ENCODE measurements at regions not wholly inside any gene's neighbourhood (a gene's known extent, or its start where the extent isn't known, plus 50 kb on each side); places are given as distances from the start of the nearest gene placed in this dataset.
"Not testable (repeated sequence)": the region's sequence is repeated elsewhere in the genome, so short reads cannot be mapped to it uniquely, and the experiment has no call there.

DNA sequence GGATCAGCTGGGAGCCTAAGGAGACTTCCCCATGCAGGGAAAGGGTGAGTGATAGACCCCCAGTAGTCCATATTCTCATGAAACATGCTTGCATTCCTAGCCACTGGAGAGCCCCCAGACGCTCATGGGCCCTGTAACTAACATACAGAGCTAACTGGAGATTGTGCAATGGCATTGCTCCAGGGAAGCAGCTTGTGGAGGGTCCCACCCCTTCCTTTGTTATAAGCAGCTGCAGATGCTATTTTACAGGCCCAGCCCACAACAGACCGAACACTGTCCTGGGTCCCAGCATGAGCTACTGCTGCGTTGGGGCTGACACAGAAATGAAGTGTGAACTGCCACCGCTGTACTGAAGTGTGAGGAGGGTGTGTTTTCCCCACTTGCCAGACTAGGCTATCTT, 1465.7 kb upstream of the DIAPH2 start:
- DNase-seq, result no peak

GRCh38 chrX:95248386-95248785, 1436.3 kb upstream of the DIAPH2 start:
- no peak for DNase-seq

- DNase-seq, result no peak
Measured at GRCh38 chrX:95290455-95290854, 1394.2 kb upstream of the DIAPH2 start.

- no peak for DNase-seq
Measured at GRCh38 chrX:95291561-95291960, 1393.1 kb upstream of the DIAPH2 start.

DNA sequence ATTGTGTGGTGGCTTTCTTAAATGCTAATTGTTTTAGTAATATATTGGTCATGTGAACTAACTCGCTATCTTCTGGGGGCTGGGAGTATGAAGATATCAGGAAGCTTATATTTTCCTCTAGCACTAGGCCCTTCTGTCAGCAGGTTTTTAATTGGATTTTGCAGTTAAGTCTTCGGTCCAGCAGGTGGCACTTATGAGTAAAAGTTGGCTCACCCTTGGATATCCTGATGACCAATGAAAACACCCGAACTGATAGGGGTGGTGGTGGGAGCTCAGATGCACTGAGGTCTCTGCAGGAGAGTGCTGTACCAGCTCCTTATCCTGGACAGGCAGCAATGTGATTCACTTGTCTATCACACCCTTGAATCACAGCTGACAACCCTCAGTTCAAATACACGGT, 1365.8 kb upstream of the DIAPH2 start:
- DNase-seq, result no peak

GRCh38 chrX:95325185-95325584, 1359.5 kb upstream of the DIAPH2 start:
- no peak for DNase-seq

- no peak for DNase-seq
Measured at GRCh38 chrX:95330292-95330691, 1354.3 kb upstream of the DIAPH2 start.

GRCh38 chrX:95332530-95332929, 1352.1 kb upstream of the DIAPH2 start:
- DNase-seq, result no peak

DNA sequence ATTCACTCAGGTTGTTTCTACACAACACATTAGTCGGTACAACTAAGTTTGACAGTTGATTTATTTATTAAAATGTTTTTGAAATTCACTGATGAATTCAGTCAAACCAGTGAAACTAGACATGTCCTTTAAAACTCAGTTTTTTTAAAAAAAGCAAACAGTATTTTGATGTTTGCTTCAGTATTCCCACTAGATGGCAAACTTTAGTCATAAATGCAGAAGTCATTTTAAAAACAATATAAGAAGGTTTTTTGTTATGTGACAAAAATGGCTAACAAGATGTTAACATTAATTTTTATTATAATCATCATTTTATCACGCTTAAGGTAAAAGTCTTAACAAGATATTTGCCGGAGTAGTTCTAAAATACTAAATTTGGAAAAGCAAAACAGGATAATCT, 1337.8 kb upstream of the DIAPH2 start:
- DNase-seq, result no peak

DNA sequence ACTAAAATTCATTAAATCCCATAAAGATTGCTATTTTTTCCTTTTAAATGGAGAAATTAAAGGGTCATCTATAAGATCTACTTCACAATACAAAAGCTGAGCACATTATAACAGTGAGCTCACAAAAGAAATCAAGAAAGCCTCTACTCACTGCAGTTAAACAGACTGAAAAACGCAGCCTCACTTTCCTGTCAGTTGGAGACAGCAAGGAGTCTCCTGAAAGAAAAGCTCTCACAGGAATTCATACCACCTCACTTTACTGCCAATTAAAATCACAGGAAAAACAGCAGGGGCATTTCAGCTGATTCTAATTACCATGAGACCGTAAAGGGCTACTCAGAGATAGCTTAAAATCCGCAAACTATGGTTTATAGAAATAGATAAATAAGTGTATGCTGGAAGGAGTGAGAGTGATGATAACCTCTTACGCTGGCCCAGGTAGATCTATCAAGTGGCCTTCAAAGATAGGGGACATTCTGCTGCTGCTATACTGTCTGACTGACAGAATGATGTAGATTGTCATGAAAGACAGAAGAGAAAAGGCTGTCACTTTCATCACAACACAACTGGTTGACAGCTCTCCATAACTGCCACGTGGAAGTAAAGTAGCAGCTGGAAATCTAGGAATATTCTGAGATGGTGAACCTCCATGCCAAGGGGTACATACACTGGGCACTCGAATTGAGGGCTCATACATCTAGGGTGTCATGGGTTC, 1333.7 kb upstream of the DIAPH2 start:
- DNase-seq, result no peak

GRCh38 chrX:95367286-95367685, 1317.4 kb upstream of the DIAPH2 start:
- DNase-seq, result no peak

GRCh38 chrX:95382799-95383198, 1301.8 kb upstream of the DIAPH2 start:
- no peak for DNase-seq

DNA sequence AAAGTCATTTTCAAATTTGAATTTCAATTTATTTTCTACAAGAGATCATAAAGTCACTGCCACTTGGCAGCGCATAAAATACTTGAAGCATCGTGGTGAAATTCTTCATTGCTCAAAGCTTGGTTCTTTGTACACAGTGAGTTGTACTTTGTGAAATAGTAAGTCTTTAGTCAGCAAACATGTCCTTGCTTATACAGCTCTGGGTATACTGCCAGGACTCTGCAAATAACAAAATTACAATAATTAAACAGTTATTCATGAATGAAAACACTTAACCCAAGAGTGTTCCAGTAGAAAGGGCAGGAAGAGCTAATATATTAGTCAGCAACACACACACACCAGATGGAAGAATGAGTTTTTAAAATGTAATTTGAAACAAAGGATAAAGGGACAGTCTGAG, 1300.9 kb upstream of the DIAPH2 start:
- no peak for DNase-seq

DNA sequence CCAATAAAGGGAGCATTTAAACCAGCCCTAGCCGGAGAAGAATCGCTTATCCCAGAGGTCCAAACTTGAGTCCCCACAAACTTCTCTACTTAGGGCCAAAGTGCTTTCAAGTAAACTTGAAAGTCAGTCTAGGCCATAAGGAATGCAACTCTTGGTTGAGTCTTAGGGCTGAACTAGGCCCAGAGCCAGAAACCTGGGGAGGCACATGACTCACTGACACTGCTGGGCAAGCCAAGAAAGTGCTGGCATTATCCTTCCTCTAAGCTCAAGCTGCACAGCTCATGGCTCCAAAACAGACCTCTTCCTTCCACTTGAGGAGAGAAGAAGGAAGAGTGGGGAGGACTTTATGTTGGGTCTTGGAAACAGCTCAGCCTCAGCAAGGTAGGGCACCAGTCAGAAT, 1257.3 kb upstream of the DIAPH2 start:
- no peak for DNase-seq

- DNase-seq, result no peak
Measured at GRCh38 chrX:95435198-95435597, 1249.4 kb upstream of the DIAPH2 start.

DNA sequence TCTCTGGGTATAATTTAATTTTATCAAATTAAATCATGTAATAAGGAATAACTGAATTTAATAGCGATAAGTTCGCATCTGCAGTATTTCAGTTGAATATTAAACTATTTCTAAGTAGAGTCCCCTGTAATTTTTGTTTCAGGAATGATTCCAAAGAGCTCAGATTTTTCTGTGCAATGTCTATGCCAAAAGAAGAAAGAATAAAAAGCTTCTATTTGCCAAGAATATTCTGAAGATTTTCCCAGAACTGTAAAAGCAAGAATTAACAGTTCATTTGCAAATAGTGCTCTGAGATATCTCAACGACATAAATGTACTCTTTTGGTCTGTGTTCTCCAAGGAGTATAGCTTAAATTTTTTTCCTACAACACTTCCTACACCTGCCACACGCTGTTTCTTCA, 1242.8 kb upstream of the DIAPH2 start:
- DNase-seq, result no peak

DNA sequence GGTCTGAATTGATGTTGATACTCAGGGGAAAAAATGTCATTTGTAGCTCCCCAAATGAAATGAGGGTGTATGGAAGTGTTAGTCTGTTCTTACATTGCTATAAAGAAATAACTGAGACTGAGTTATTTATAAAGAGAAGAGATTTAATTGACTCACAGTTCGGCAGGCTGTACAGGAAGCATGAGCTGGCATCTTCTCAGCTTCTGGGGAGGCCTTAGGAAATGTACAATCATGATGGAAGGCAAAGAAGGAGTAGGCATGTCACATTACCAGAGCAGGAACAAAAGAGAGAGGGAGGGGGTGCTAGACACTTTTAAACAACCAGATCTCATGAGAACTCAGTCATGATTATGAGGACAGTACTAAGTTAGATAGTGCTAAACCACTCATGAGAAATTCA, 1199.9 kb upstream of the DIAPH2 start:
- no peak for DNase-seq

GRCh38 chrX:95505721-95506120, 1178.9 kb upstream of the DIAPH2 start:
- DNase-seq, result no peak

GRCh38 chrX:95509474-95509873, 1175.2 kb upstream of the DIAPH2 start:
- DNase-seq, result no peak

DNA sequence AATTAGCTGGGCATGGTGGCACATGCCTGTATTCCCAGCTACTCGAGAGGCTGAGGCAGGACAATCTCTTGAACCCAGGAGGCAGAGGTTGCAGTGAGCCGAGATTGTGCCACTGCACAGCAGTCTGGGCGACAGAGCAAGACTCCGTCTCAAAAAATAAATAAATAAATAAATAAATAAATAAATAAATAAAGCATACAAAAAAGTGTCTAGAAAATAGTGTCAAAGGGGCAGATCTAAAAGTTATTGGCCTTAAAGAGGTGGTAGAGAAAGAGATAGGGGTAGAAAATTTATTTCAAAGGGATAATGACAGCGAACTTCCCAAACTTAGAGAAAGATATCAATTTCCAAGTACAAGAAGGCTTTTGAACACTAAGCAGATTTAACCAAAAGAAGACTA, 1160.6 kb upstream of the DIAPH2 start:
- not testable (repeated sequence) for DNase-seq

GRCh38 chrX:95536111-95536510, 1148.5 kb upstream of the DIAPH2 start:
- no peak for DNase-seq

DNA sequence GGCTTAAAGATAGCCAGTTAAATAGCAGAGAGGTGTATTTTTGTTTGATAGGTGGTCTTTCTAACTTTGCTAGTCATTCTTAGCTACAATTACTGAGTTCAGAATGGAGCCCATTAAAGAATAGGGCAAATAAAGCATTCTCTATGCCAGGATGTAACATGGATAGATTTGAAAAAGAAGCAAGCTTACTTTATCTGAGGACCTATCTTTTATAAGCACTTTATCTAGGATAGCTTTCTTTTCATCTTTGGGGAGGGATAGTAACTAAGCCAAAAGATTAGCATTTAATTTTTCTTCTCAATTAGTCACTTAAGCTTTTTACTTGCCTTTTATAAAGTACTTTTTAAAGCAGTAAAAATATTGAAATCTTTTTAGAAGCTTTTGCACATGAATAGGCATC, 1148.0 kb upstream of the DIAPH2 start:
- DNase-seq, result no peak

DNA sequence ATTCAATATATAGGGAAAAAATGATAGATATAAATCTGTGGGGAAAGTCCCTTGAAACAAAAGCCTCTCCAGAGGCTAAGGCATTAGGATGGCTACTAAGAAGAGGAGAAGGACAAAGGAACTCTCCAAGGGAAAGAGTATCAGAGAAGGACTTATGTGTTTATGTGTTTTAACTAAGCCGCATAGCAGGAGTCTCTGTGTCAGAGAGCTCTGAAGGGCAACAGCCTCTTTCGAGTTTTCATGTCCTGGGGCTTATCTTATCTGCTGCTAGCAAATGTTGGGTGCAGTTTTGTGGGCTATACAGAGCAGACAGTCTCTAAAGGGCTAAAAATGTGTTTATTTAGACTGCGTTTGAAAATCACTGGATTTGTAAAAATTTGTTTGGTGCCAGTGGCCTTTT, 1145.6 kb upstream of the DIAPH2 start:
- no peak for DNase-seq

- DNase-seq, result not testable (repeated sequence)
Measured at GRCh38 chrX:95549552-95549951, 1135.1 kb upstream of the DIAPH2 start.

DNA sequence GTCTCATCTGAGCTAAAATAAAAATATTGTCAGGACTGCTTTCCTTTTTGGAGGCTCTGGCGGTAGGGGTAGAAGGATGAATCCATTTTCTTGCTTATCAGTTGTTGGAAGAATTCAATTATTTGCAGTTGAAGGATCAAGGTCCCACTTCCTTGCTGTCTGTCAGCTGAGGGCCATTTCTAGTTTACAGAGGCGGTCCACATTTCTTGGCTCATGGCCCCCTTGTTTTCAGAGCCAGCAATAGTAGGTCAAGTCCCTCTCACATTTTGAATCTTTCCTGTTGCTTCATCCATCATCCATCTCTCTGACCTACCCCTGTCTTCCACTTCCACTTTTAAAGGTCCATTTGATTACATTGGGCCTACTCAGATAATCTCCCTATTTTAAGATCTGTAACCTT, 1099.3 kb upstream of the DIAPH2 start:
- no peak for DNase-seq
